Effector memory CD4-positive, alpha-beta T cell (primary cell): ENCODE measurements at regions not wholly inside any gene's neighbourhood (a gene's known extent, or its start where the extent isn't known, plus 50 kb on each side); places are given as distances from the start of the nearest gene placed in this dataset.
"Not testable (repeated sequence)": the region's sequence is repeated elsewhere in the genome, so short reads cannot be mapped to it uniquely, and the experiment has no call there.

ENCODE experiments used
- DNase-seq, 3 donors: peaks; one replicate each; pipeline ENCODE4 v3.0.0-alpha.2; 2020
- H3K27ac ChIP-seq: 2 replicates; pipeline ENCODE4 v1.7.0; 2013; ENCODE audit warnings: mild to moderate bottlenecking, low read length, moderate library complexity; ENCODE audit not compliant: insufficient read depth, poor library complexity, severe bottlenecking
- H3K27me3 ChIP-seq: replicated peaks from 2 replicates; pipeline ENCODE4 v1.7.0; 2013; ENCODE audit warnings: mild to moderate bottlenecking, low read length; ENCODE audit not compliant: insufficient read depth, control insufficient read depth, poor library complexity, severe bottlenecking
- H3K36me3 ChIP-seq: 2 replicates; pipeline ENCODE4 v1.7.0; 2013; ENCODE audit warnings: mild to moderate bottlenecking, low read length, moderate library complexity; ENCODE audit not compliant: control insufficient read depth, insufficient read depth
- H3K4me1 ChIP-seq: 2 replicates; pipeline ENCODE4 v1.7.0; 2013; ENCODE audit warnings: low read length, mild to moderate bottlenecking; ENCODE audit not compliant: control insufficient read depth, insufficient read depth, poor library complexity, severe bottlenecking
- H3K4me3 ChIP-seq: 2 replicates; pipeline ENCODE4 v1.7.0; 2013; ENCODE audit warnings: low read length, low read depth, mild to moderate bottlenecking; ENCODE audit not compliant: insufficient read depth, poor library complexity, severe bottlenecking
- H3K9me3 ChIP-seq: 2 replicates; pipeline ENCODE4 v1.7.0; 2013; ENCODE audit warnings: mild to moderate bottlenecking, low read length, moderate library complexity; ENCODE audit not compliant: control insufficient read depth

DNA sequence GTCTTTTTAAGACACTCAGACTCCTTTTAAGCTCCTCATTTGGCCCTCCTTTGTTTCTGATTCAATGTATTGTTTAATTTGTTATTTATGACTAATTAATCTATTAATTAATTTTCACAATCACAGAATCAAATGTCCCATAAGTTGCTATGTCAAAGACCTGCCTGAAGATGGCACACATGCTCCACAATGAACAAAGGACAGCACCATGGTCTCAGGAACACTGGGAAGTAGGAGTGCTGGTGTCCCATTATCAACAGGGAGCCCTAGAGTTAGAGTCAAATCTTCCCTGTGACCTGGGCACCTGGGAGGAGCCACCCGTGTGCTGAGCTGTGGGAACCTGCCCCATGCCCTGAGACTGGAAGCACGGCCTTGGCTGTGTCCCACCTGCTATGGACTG lies 1164.3 kb downstream of the RPIA start:
- not testable (repeated sequence) for DNase-seq, H3K4me3 ChIP-seq, H3K27me3 ChIP-seq, H3K36me3 ChIP-seq, H3K4me1 ChIP-seq, H3K9me3 ChIP-seq, H3K27ac ChIP-seq

GRCh38 chr2:89856305-89856704 lies 1164.8 kb downstream of the RPIA start:
- not testable (repeated sequence) for H3K4me1 ChIP-seq, H3K9me3 ChIP-seq, DNase-seq, H3K4me3 ChIP-seq, H3K27me3 ChIP-seq, H3K27ac ChIP-seq, H3K36me3 ChIP-seq

GRCh38 chr2:89862164-89862563 lies 1170.7 kb downstream of the RPIA start:
- H3K4me3 ChIP-seq, H3K4me1 ChIP-seq, H3K36me3 ChIP-seq, DNase-seq, H3K27me3 ChIP-seq, H3K27ac ChIP-seq, H3K9me3 ChIP-seq: not testable (repeated sequence)

DNA sequence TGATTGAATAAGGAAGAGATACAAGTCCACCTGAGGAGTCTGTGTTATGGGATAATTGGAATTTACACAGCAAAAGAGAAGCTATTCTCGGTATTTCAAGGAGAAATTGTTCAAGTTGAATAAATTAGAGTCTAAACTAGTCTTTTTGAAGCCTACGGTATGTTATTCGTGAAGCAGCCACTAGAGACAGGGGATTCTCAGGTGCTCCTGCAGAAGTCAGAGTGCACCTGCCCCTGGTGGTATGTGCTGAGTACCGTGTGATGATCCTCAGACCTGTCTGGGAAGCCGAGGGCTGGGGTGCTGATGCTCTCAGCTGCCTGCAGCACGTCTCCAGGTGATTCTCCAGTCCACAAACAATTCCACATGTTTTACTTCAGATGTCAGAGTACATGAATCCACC lies 1171.7 kb downstream of the RPIA start:
- not testable (repeated sequence) for H3K27ac ChIP-seq, H3K4me3 ChIP-seq, H3K4me1 ChIP-seq, H3K9me3 ChIP-seq, H3K36me3 ChIP-seq, DNase-seq, H3K27me3 ChIP-seq

DNA sequence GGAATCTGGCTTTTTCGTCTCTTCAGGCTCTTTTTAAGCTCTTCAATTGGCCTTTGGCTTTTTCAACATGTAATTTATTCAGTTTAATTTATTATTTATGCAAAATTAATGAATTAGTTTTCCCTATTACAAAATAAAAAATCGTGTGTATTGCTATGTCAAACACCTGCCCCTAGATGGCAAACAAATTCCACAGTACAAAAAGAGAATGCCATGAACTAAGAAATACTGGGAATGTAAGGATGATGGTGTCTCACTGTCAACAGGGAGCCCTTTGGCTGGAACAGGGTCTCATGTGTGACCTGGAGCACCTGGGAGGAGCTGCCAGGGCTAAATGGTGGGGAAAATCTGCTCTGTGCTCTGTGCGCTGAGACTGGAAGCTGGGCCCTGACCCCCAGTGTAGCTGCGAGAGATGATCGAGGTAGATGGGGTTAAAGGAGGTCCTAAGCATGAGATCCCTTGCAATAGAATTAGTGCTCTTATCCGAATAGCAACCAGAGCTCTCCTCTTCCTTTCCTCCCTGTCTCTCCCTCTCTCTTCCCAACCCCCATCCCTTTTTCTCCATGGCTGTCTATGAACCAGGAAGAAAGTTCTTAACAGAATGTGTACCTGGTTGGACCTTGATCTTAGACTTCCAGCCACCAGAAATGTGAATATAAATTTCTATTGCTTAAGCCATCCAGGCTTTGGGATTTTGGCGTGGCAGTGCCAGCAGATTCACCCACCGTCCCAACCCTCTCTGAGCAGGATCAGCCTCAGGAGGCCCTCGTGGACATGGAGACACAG lies 1183.5 kb downstream of the RPIA start:
- H3K27ac ChIP-seq, H3K36me3 ChIP-seq, H3K4me3 ChIP-seq, H3K9me3 ChIP-seq, DNase-seq, H3K4me1 ChIP-seq, H3K27me3 ChIP-seq: not testable (repeated sequence)

DNA sequence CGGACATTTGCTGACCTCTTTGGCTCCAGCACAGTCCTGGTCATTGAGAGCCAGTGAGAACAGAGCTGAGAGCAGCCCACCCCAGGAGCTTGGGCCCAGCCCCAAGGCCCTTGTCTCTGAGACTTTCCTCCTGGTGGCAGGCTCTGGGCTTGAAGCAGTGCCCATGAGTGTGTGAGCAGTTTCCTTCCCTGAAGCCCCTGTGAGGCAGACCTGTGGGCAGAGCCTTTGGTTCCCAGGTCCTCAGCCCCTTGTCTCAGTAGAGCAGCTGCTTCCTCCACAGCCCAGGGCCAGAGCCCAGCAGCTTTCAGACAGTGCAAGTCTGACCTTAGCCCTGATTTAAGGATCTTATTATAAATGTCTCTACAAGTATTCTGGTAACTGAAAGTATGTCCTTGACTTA lies 1185.0 kb downstream of the RPIA start:
- H3K27me3 ChIP-seq, DNase-seq, H3K9me3 ChIP-seq, H3K36me3 ChIP-seq, H3K27ac ChIP-seq, H3K4me3 ChIP-seq, H3K4me1 ChIP-seq: not testable (repeated sequence)

- not testable (repeated sequence) for H3K27me3 ChIP-seq, H3K27ac ChIP-seq, H3K36me3 ChIP-seq, H3K4me1 ChIP-seq, H3K9me3 ChIP-seq, DNase-seq, H3K4me3 ChIP-seq
These were observed 1185.4 kb downstream of the RPIA start for GRCh38 chr2:89876878-89877277.

- H3K27me3 ChIP-seq, H3K9me3 ChIP-seq, H3K27ac ChIP-seq, H3K4me3 ChIP-seq, H3K4me1 ChIP-seq, DNase-seq, H3K36me3 ChIP-seq: not testable (repeated sequence)
These were observed 1191.4 kb downstream of the RPIA start for GRCh38 chr2:89882880-89883279.

DNA sequence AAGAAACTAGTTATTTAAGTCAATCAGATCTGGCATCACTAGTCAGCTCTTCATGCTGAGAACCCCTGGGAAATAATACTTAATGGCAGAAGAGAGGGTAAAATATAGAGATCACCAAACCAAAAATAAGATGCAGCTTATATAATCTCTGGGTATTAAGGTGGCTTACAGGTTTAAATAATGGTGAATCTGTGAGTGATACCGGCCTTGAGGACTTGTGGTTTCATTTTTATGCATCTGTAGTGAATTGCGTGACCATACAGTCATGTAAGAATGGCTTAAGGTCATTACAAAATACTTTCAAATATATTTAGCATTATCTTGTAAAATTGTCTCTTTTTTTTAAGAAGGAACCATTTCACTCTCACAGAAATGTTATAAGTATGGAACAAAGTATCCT lies 1192.2 kb downstream of the RPIA start:
- H3K4me1 ChIP-seq, DNase-seq, H3K27me3 ChIP-seq, H3K9me3 ChIP-seq, H3K36me3 ChIP-seq, H3K4me3 ChIP-seq, H3K27ac ChIP-seq: not testable (repeated sequence)

DNA sequence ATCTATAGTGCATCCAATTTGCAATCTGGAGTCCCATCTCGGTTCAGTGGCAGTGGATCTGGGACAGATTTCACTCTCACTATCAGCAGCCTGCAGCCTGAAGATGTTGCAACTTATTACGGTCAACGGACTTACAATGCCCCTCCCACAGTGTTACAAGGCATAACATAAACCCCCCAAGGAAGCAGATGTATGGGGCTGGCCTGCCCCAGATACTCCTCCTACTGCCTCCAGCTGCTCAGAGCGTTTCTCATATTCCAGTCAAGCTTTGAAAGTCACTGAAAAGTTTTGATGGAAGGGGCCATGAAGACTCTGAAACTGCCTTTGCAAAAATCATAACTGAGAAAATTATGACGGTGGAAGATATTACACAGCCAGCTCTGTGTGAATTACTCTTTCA lies 1193.6 kb downstream of the RPIA start:
- not testable (repeated sequence) for H3K9me3 ChIP-seq, H3K36me3 ChIP-seq, H3K4me3 ChIP-seq, H3K27me3 ChIP-seq, DNase-seq, H3K4me1 ChIP-seq, H3K27ac ChIP-seq
